Stimulated activated CD4-positive, alpha-beta T cell treated with anti-CD3 and anti-CD28 coated beads, Interleukin-4, amount 100 ng/mL, for 48 hours (primary cell): ENCODE measurements at regions not wholly inside any gene's neighbourhood (a gene's known extent, or its start where the extent isn't known, plus 50 kb on each side); places are given as distances from the start of the nearest gene placed in this dataset.

ENCODE experiments used
- DNase-seq, 2 donors: peaks; one replicate each; pipeline ENCODE4 v3.0.0-alpha.2; 2020; ENCODE audit warnings: low read depth in 2 of 2

- DNase-seq: no peak
These were observed 1026.8 kb downstream of the CDH18 start for GRCh38 chr5:18961234-18961633.

DNA sequence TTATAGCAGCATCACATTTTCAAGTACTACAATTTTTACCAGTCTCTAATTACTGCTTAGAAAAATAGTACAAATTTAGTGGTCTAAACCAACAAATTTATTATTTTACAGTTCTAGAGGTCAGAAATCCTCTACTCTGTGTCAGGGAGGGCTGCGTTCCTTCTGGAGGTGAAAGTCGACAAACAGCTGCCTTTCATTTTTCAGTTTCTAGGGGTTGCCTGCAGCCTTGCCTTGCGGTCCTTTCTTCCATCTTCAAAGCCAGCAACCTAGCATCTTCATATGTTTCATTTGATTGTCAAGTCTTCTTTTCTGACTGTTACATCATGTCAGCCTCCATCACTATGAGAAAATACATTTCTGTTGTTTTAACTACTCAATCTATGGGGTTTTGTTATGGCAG lies 1022.1 kb downstream of the CDH18 start:
- no peak for DNase-seq

DNA sequence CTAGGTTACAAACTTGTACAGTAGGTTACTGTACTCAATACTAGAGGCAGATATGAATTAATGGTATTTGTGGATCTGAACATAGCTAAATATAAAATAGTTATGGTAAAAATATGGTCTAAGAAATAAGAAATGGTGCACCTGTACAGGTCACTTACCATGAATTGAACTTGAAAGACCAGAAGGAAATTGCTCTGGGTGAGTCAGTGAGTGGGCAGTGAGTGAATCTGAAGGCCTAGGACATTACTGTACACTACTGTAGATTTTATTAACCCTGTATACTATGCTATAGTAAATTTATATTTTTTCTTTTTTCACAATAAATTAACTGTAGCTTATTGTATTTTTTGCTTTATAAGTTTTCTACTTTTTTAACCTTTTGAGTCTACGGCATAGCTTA lies 1020.4 kb downstream of the CDH18 start:
- no peak for DNase-seq

DNA sequence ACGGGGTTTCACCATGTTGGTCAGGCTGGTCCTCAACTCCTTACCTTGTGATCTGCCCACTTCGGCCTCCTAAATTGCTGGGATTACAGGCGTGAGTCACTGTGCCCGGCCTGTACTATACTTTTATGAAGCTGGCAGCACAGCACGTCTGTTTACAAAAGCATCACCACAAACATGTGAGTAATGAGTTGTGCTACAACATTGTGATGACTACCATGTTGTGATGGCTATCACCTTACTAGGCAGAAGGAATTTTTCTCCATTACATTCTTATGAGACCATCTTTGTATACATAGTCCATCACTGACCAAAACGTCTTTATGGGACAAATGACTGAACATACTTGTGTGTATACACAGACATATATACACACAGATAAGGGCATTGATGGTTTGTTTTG lies 1019.0 kb downstream of the CDH18 start:
- no peak for DNase-seq

DNA sequence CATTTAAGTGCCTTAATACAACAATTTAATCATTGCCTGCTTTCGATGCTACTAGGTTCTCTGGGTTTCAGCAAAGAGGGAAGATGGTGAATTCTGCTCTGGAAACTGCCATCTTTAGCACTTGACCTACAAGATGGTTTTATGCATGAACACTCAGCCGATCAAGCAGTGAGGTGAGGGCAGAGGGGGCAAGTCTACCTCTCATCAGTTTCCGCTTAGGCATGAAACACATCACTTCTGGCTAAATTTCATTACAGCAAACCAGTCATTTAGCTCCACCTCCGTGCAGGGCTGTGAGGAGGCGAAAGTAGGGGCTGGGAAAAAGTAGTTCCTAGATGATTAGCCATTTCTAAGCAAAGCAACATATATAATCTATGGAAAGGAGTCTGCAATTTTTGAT lies 1018.0 kb downstream of the CDH18 start:
- no peak for DNase-seq

- DNase-seq: no peak
These were observed 1015.8 kb downstream of the CDH18 start for GRCh38 chr5:18972177-18972576.

DNA sequence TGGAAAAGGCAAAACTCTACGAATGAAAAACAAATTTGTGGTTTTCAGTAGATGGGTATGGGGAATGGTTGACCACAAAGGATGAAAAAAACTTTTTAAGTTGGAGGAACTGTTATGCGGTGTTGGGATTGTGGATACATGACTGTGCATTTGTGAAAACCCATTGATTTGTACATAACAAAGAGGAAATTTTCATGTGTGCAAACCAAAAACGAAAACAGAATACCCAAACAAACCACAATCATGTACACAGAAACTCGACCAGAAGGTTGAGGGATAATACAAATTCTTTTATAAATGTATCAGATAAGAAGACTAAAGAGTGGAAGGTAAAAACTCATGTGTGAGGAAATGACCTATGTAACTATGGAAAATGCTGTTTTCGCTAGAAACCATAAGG lies 1012.4 kb downstream of the CDH18 start:
- no peak for DNase-seq

DNA sequence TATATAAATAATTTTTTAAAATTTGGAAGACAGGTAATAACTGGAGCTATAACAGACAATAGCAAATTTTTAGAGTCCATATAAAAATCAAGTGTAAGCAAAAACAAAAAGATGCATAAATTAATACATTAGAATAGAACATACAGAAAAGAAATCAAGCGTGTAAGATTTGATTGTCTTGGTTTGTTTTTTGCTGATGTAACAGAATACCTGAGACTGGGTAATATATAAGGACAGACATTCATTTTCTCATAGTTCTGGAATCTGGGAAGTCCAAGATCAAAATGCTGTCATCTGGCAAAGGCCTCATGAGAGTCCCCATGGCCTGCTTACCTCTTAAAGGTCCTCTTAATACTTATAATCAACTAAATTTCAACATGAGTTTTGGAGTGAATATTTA lies 1010.1 kb downstream of the CDH18 start:
- DNase-seq: no peak

- no peak for DNase-seq
These were observed 1003.4 kb downstream of the CDH18 start for GRCh38 chr5:18984559-18985080.

- DNase-seq: no peak
These were observed 1002.7 kb downstream of the CDH18 start for GRCh38 chr5:18985171-18985758.

DNA sequence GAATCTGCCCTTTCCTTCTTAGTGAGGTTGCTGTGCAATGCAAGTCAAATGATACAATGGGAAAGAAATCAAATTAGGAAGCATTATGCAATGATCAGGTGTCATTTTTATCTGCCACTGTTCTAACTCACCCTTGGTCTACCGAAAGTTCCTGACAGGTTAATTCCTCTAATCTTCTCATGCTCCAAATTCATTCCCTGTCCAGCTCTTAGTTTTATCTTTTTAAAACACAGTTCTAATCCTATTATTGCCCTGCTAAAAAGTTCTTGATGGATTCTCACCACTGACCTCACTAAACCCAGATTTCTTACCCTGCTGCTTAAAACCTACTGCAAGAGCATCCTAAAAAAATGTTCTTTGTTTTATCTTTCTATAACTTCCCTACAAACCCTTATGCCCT lies 1000.9 kb downstream of the CDH18 start:
- no peak for DNase-seq

- no peak for DNase-seq
These were observed 997.1 kb downstream of the CDH18 start for GRCh38 chr5:18990852-18991251.

DNA sequence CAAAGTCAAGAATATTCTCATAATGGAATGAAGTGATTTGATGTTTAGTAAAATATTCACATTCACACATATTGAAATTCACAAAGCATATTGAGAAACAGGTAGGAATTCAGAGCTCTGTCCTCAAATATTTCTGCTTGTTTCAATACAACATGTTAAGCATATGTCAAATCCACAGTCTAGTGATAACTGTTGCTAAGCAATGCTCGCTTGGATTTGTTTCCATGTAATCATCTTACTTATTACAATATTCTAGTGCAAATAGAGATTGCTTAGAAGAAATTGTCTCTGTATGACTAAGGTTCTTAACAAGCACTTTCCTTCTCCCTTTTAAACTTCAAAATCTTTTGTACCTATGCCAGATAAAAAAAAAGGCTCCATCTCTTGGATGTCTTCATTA lies 995.7 kb downstream of the CDH18 start:
- no peak for DNase-seq

GRCh38 chr5:18999478-18999877 lies 988.5 kb downstream of the CDH18 start:
- no peak for DNase-seq

- no peak for DNase-seq
These were observed 986.9 kb downstream of the CDH18 start for GRCh38 chr5:19001054-19001453.

- no peak for DNase-seq
These were observed 986.5 kb downstream of the CDH18 start for GRCh38 chr5:19001539-19001938.

- DNase-seq: no peak
These were observed 985.9 kb downstream of the CDH18 start for GRCh38 chr5:19002111-19002510.

DNA sequence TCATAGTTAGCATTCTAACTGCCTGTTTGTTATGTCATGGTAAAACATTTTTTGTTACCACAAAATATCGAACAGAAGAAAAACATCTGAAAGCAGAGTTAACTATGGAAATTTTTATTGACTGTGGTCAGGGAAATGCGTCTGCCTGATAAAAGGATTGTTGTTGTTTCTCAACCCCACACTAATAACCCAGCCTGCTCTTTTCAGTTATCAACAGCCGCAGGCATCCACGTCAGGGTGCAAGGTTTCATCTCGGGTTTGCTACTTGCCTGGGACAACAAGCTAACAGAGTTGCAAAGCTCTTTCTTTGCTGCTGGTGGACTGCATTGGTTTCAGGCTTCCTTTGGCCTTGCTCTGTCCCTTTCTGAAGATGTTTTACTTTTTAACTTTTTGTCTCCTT lies 969.2 kb downstream of the CDH18 start:
- no peak for DNase-seq

GRCh38 chr5:19031491-19031890 lies 956.5 kb downstream of the CDH18 start:
- DNase-seq: no peak

GRCh38 chr5:19035816-19036215 lies 952.2 kb downstream of the CDH18 start:
- DNase-seq: no peak

DNA sequence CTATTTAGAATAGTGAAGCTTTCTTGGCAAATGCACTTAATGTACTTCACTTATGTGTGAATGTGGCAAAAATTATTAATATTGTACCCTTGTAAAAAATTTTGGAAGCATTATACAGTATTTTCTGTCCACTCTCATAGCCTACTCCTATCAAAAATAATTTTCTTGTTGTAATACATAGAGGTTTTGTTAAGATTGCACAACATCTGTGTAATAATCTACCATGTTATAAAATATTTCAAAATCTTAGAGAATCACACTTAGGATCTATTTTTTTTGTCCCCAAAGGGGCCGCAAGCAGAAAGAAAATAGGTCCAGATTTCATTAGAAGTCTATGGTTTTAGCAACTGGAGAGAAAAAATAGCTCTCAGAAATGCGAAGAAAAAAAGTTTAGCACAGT lies 945.9 kb downstream of the CDH18 start:
- no peak for DNase-seq

- DNase-seq: no peak
These were observed 943.7 kb downstream of the CDH18 start for GRCh38 chr5:19044311-19044710.

DNA sequence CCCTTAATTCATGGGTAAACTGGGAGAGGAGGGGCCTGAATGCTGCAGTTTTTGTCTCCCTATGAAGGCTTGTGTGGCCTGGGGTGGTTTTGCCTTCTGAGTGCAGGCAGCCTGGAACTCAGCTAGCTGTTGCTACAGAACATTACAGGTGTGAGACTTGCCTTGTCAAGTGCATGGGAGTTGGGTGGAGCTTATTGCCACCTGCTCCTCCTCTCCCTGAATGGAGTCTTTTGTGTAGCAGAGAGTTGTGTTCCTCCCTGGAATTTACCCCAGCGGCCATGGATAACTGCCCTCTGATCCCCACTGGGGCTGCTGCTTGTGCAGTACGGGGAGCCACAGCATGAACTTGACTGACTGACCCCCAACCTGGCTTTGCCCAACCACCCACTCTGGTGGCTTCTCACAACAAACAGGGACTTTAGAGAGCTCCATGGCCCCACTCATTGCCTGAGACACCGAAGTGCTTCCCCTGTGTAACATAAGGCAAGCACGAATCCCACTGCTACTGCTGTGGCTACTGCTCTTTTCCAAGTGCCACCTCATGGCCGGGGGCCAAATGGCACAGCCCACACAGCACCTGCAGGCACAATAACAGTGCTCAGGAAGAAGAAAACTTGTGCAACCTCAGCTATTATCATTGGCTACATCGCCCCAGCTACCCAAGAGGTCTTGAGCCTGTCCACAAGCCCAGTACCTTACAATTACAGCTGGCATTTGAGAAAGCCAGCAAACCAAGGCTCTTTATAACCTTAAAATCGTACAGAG lies 942.9 kb downstream of the CDH18 start:
- DNase-seq: no peak

- no peak for DNase-seq
These were observed 940.7 kb downstream of the CDH18 start for GRCh38 chr5:19047277-19047676.
